NCI-H748 (cell line): ENCODE measurements at regions not wholly inside any gene's neighbourhood (a gene's known extent, or its start where the extent isn't known, plus 50 kb on each side); places are given as distances from the start of the nearest gene placed in this dataset.

Experiments
- DNase-seq: peaks from one replicate; lab custom pipeline; 2025; ENCODE audit not compliant: unreplicated experiment; lab: John Stamatoyannopoulos, UW

GRCh38 chr20:48195121-48195870 lies 410.0 kb upstream of the SULF2 start:
- DNase-seq, result no peak

- DNase-seq, result peak; percentile 9
Observed at GRCh38 chr20:48194583-48194982, 409.3 kb upstream of the SULF2 start.

- DNase-seq, result no peak
Observed at GRCh38 chr20:48193627-48194425, 408.5 kb upstream of the SULF2 start.

- peak; percentile 39 for DNase-seq
Observed at GRCh38 chr20:48192109-48192508, 406.8 kb upstream of the SULF2 start.

- DNase-seq, result no peak
Observed at GRCh38 chr20:48191200-48191599, 405.9 kb upstream of the SULF2 start.

- DNase-seq, result no peak
Observed at GRCh38 chr20:48190757-48191156, 405.5 kb upstream of the SULF2 start.

GRCh38 chr20:48189181-48189580 lies 403.9 kb upstream of the SULF2 start:
- peak; percentile 47 for DNase-seq

GRCh38 chr20:48187851-48188250 lies 402.6 kb upstream of the SULF2 start:
- DNase-seq, result no peak

GRCh38 chr20:48186915-48187314 lies 401.6 kb upstream of the SULF2 start:
- DNase-seq, result peak; percentile 20

- DNase-seq, result no peak
Observed at GRCh38 chr20:48186447-48186846, 401.2 kb upstream of the SULF2 start.

- DNase-seq, result peak; percentile 29
Observed at GRCh38 chr20:48184229-48184628, 398.9 kb upstream of the SULF2 start.

- DNase-seq, result no peak
Observed at GRCh38 chr20:48181261-48181935, 396.1 kb upstream of the SULF2 start.

- DNase-seq, result peak; percentile 93
Observed at GRCh38 chr20:48180618-48181017, 395.3 kb upstream of the SULF2 start.

- peak; percentile 64 for DNase-seq
Observed at GRCh38 chr20:48180024-48180423, 394.7 kb upstream of the SULF2 start.

GRCh38 chr20:48178633-48179032 lies 393.4 kb upstream of the SULF2 start:
- DNase-seq, result peak; percentile 24

- no peak for DNase-seq
Observed at GRCh38 chr20:48177058-48177457, 391.8 kb upstream of the SULF2 start.

GRCh38 chr20:48176139-48176538 lies 390.9 kb upstream of the SULF2 start:
- no peak for DNase-seq

- DNase-seq, result no peak
Observed at GRCh38 chr20:48175261-48175660, 390.0 kb upstream of the SULF2 start.

- DNase-seq, result no peak
Observed at GRCh38 chr20:48172357-48172702, 387.0 kb upstream of the SULF2 start.

- no peak for DNase-seq
Observed at GRCh38 chr20:48171626-48172356, 386.5 kb upstream of the SULF2 start.

- DNase-seq, result no peak
Observed at GRCh38 chr20:48171071-48171470, 385.8 kb upstream of the SULF2 start.
